GM18861 (cell line): ENCODE measurements at regions not wholly inside any gene's neighbourhood (a gene's known extent, or its start where the extent isn't known, plus 50 kb on each side); places are given as distances from the start of the nearest gene placed in this dataset.
"Not testable (repeated sequence)": the region's sequence is repeated elsewhere in the genome, so short reads cannot be mapped to it uniquely, and the experiment has no call there.

ENCODE experiments used
- ATAC-seq: cut with Tn5 transposase; IDR thresholded peaks from one replicate; pipeline ENCODE4 v1.9.1; 2021; ENCODE audit not compliant: unreplicated experiment

DNA sequence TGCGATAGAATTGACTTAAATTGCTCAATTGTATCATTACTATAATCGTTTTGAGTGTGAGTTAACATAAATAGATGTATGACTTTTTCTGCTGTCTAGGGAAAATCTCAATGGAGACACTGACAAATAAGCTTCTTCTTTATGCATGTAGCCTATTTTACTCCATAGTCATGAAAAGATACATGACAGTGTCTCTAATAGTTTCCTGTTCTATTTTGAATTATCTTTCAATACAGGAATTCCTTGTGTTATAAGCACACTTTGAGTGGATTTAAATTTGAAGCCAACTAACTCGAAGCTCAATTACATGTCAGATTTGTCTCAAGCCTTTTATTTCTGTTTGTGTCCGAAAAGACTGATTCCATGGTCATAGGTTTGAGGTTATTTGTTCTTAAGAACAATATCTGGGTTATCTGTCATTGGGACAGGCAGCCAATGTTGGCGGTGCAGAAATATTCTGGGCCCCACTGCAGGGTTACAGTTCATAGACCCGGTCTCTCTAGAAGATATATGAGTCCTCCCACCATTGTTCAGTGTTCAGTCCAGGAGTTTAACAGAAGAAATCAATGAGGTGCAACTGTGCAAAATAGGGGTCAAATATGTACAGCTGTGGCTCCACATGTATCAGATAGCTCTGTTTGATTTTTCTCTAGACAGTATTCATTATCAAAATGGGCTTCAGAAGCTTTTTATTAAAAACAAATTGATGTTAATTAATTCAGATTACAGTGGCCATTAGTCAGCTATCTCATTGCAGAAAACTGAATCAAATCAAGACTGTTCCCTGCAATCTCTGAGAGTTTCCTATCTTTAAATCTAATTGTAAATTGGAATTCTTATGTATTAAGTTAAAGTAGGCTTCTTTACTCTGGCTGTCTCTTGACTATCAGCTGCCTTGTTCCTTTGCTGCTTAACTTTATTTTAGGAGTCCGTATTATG, 1238.8 kb downstream of the NXPH1 start:
- no peak for ATAC-seq

DNA sequence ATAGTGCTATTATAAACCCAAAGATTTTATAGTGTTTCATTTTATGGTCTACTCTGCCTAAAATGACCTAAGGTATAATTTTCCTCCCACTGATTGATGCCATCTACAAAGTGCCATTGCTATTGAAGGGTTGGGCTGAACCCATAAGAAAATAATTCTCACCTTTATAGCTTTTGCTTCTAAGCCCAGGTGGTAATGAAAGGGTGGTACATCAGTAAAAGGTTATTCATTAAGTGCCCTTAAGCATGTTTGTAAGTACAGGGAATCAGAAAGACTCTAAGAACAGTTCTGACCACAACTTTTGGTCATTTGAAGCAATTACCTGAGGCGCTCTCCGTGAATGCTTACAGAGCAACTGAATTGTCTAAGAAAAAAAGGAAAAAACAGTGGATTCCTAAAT, 1247.3 kb downstream of the NXPH1 start:
- ATAC-seq, result no peak

DNA sequence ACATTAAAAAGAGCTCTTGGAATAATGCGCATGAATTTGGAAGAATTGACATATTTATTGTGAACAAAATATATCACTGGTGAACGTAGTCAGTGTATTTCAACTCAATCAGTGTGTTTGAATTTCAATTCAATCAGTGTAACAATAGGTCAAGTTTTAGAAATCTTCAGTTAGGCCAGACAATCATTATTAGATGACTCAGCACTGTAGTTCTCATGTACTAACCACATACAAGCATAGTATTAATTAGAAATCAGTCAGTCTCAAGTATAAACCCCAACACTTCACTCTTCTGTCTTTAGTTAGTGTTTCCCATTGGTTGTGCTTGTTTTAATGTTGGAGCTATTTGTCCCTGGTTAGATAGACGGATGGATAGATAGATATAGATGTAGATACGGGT, 1247.9 kb downstream of the NXPH1 start:
- ATAC-seq, result no peak

DNA sequence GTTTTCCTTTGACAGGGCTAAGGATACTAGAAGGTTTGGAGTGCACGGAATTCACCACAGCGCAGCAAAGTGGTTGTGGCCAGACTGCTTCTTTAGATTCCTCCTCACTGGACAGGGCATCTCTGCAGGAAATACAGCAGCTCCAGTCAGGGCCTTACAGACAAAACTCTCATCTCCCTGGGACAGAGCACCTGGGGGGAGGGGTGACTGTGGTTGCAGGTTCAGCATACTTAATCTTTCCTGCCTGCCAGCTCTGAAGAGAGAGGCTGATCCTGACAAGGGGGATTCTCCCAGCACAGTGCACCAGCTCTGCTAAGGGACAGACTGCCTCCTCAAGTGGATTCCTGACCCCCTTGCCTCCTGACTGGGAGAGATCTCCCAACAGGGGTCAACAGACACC, 1257.9 kb downstream of the NXPH1 start:
- ATAC-seq, result no peak

DNA sequence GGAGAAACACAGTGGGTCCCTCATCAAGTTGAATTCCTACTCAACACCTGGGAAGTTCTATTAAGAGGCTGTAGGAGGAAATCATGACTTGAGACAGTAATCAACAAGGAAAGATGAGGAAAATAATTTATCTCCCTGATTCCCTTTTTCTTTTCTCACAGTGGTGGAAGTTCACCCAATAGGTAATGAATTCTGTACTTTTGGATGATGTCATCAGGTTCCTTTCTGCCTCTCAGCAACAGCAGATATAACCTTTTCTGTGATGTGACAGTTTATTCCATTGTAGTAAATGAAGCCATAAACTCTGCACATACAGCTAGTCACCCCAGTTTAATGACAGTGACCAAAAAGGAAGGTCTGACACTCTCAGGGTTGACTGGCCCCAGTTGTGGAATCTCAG, 1265.0 kb downstream of the NXPH1 start:
- no peak for ATAC-seq

DNA sequence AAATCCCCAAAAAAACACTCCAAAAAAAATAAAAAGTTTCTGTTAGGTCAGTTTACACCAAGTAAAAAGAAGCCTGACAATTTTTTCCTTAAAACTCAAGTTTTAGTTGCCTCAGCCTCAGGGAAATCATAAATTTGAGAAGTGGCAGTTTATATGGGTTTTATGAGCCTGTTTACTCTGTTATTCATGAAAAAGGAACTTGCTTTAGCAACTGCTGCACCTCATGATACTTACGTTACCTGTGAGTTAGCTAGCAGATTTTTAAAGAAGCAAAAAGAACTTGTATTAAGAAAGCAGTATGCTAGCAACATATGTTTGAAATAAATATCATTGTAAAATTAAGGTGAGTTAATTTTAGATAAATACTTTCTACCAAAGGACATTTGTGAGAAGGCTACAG, 1264.5 kb upstream of the PHF14 start:
- no peak for ATAC-seq

DNA sequence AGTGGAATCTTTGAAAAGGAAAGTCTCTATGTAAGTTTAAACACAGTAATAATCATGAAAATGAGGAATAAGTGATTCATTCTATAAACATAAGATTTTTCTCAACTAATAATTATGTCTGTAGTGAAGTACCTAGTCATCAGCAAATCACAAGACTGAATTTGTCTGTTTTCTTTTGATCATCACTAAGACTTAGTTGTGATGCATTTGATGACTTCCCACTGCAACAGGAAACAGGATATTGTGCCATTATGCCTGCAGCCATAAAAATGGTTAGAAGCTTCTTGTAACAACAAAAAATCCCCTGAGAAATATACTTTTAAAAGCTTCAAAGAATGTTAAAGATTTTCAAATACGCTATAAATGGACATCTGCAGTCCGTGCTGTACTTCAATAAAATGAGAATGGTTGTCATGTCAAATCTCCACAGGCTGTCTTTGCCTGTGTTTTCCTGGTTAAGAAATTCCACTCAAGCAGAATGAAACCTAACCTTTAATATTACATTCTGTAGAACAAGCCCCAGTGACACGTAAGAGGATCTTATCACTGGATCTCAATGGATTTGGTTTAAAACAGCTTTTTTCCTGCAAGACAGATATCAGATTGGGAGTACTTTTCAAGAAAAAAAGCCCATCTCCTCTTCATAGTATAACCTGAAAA, 1262.3 kb upstream of the PHF14 start:
- no peak for ATAC-seq

DNA sequence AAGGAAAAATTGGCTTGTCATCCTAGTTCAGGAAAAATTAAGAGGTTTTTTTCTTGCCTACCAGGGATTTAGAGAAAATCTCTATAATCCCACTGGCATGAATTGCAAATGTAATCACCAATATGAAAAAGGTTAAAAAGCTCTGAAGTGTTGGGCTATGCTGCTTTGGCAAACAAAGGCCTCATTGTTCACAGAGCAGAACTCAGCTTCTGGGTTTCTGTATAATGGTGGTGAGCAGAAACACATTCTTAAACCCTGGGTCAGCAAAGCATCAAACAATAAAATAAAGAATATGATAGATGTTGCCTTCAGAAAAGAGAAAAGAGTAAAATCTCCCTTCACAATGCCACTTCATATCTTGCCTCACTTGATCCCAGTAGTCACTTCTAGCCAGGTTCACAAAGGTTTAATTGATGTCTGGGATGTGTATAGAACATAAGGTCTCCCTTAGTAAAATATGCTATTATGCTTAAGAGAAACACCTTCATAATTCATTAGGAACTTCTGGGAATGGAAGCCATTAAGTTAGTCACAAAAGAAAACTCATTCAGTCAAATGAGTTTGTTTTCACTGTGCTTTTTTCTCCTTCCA, 1255.5 kb upstream of the PHF14 start:
- ATAC-seq, result no peak

DNA sequence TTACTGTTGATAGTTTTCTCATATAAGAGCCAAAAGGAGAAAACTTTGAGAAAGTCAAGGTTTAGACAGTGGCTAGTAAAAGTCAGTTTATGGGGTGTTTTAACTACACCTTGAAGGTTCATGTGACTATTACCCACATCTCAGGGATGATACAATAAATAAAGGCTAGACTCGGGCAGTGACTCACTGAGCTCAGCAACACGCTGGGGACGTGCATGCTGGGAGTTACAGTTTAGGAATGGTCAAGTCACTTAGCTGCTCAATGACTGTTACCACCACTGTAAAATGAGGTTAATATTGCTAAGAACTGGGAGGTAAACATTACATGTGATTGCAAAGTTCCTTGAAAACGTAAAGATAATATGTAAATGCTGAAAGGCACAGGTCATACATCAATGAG, 1254.4 kb upstream of the PHF14 start:
- no peak for ATAC-seq

DNA sequence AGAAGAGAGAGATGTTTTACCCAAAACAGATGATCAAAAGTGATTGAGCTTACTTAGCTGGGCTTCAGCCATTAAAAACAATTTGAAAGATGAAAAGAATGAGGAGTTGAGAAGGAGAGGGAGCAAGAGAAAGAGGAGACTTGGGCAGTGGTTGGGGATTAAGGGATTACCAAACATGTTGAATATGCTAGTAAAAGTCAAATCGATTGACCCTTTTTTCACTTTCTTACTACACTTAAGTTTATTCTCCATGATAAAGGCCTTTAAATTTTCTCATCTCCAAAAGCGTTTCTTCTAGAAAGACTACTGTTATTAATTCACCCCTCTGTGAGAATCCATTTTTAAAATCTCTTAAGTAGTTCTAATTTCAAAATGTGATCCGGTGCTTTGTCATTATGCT, 1254.0 kb upstream of the PHF14 start:
- no peak for ATAC-seq

DNA sequence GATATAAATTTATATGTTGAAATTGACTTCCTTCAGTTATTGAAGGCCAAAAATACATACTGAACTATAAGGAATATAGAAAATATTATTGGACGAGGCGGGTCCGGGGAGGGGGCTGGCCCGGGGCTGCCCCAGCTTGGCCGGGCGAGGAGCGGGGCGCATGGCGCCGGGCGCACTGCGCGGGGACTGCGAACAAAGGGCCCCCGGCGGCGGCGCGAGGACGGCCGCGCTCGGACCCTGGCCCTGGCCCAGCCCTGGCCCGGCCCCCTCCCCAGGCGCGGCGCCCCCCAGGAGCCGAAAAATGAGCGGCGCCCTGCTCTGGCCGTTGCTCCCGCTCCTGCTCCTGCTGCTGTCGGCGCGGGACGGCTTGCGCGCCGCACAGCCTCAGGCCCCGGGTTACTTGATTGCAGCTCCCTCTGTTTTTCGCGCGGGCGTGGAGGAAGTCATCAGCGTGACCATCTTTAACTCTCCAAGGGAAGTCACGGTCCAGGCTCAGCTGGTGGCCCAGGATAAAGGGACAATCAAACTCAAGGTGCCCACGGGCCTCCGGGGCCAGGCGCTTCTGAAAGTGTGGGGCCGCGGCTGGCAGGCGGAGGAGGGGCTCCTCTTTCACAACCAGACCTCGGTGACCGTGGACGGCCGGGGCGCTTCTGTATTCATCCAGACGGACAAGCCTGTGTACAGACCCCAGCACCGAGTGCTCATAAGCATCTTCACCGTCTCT, 1247.6 kb upstream of the PHF14 start:
- ATAC-seq, result not testable (repeated sequence)

DNA sequence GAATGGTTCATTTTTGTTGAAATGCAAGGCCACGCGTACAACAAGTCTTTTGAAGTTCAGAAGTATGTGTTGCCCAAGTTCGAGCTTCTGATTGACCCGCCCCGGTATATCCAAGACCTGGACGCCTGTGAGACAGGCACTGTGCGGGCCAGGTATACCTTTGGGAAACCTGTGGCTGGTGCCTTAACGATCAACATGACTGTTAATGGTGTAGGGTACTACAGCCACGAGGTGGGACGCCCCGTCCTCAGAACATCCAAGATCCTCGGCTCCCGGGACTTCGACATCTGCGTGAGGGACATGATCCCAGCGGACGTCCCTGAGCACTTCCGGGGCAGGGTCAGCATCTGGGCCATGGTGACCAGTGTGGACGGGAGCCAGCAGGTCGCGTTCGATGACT, 1246.9 kb upstream of the PHF14 start:
- not testable (repeated sequence) for ATAC-seq

DNA sequence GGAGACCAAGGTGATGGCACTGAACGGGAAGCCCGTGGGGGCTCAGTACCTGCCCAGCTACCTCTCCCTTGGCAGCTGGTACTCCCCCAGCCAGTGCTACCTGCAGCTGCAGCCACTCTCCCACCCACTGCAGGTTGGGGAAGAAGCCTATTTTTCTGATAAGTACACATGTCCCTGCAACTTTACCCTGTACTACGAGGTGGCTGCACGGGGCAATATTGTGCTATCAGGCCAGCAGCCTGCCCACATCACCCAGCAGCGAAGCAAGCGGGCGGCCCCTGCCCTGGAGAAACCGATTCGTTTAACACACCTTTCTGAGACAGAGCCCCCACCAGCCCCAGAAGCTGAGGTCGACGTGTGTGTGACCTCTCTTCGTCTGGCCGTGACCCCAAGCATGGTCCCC, 1246.2 kb upstream of the PHF14 start:
- not testable (repeated sequence) for ATAC-seq

DNA sequence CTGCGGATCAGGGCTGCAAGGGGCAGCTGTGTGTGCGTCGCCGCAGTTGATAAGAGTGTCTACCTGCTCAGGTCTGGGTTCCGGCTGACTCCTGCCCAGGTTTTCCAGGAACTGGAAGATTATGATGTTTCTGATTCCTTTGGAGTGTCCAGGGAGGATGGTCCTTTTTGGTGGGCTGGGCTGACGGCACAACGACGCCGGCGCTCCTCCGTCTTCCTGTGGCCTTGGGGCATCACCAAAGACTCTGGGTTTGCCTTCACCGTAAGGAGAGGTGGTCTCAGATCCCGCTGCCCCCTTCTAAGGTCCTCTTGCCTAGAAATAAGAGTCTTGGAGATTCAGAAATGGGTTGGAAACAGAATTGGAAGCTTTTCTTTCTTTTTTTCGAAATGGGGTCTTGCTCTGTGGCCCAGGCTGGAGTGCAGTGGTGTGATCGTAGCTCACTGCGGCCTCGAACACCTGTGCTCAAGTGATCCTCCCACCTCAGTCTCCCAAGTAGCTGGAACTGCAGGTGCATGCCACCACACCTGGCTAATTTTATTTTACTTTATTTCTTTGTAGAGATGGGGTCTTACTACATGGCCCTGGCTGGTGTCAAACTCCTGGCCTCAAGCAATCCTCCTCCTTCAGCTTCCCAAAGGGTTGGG, 1245.5 kb upstream of the PHF14 start:
- not testable (repeated sequence) for ATAC-seq

DNA sequence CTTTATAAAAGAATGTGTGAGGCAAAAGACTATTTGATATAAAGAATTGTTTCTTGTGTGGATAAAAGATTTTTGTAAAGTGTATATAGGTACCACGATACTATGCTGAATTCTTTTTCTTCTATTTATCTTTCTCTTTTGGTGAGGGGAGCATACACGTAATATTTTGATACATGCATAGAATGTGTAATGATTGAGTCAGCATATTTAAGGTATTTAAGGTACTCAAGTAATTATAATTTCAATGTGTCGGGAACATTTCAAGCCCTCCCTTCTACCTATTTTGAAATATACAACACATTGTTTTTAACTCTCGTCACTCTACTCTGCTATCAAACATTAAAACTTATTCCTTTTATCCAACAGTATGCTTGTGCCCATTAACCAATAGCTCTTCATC, 1221.6 kb upstream of the PHF14 start:
- ATAC-seq, result no peak

DNA sequence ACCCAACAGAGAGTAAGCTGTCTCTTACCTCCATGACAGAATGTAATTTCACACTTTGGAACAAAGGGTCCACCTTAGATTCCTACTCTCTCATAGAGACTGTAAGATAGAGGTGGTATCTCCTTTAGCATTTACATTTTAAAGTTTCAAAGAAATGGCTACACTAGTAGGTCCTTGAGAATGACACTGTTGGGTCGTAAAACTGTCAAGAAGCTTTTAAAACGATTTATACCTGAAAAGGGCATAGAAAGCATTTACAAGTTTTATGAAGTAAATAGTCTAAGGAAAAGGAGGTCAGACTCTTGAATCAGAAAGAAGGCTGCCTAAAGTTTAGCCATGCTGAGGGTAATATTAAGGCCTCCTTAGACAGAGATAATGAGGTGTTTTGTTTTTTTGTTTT, 1212.4 kb upstream of the PHF14 start:
- no peak for ATAC-seq

DNA sequence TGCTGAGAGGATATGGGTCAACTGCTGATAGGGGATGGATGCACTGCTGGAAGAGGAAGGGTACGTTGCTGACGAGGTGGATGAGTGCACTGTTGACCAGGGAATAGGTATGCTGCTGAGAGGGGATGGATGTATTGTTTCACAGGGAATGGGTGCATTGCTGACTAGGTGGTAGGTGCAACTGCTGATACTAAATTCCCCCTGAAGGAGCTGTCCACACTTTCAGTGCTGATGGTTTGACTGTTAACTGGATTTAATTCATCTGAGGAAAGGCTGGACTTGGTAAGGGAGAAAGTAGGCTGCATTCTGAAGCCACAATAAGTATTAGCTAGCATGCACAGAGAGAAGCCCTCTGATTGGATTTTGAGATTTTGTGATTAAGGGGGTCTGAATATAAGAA, 1196.8 kb upstream of the PHF14 start:
- ATAC-seq, result no peak

DNA sequence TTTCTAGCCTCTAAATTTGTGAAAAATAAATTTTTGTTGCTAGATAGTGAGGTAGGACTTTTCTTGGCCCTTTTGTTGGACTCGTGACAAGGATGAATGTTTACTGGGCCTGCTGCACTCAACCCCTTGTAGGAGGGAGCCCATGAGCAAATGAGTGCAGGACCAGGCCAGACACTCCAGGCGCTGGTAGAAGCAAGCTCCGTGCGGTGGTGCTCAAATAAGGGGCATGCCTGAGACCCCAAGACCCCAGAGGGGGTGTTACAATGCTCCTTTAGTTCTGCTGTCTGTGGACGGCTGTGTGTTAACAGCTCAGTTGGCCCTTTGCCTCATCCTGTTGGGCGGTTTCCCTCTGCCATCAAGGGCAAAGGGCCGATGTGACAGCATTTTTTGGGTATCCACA, 1195.3 kb upstream of the PHF14 start:
- no peak for ATAC-seq

DNA sequence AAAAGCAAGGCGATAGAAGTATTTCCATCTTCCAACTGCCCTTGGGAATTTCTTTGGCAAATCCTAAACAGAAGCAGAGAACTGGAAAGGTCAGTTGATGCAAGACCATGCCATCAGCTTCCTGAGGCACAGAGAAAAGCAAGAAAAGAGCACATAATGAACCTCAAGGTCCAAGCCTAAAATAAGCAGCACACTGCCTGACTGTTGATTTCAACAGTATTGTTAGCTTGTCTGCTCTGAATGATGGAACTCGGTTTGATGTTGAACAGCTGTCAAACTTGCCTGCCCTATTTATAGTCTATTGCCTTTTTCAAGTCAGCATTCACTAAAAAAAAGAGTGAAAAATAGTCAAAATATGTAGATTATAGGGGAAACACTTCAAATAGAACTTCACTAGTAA, 1192.0 kb upstream of the PHF14 start:
- no peak for ATAC-seq

DNA sequence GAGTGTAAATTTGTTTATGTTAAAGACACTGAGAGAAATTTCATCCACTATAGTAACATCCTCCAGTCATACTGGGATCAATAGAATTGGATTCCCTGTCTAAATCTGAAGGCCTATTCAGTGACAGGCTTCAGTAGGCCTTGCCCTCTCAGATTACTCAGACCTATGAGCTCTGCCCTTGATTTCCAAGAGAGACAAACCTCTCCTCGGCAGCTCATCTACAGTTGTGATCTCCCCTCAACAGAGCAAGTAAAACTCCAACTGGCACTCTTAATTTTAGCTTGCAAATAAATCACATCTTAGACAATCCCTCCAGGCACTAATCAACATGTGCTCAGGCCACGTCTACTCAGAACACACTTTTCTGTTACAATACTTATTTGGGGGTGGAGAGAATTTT, 1191.4 kb upstream of the PHF14 start:
- no peak for ATAC-seq

DNA sequence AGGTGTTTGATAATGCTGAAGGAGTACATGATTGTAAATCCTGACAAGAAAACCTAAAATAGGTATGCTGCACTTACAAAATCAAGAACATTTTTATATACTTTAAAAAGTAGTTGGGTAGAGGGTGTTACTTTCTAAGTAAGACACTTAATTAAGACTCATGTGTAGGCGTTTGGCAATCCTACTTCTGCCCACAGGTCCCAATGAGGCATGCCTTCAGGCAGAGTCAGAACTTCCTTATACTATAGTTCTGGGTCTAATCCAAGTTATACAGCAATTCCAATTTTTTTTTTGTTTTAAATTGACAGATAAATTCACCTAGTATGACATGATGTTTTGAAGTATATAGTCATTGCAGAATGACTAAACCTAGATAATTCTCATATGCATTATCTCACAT, 1188.5 kb upstream of the PHF14 start:
- no peak for ATAC-seq
